DMS 273 (cell line): ENCODE measurements at regions not wholly inside any gene's neighbourhood (a gene's known extent, or its start where the extent isn't known, plus 50 kb on each side); places are given as distances from the start of the nearest gene placed in this dataset.
A peak's percentile ranks its signal among the peaks of the same experiment; 100 is the strongest.

Experiments
- DNase-seq: peaks from one replicate; lab custom pipeline; 2025; ENCODE audit not compliant: unreplicated experiment; lab: John Stamatoyannopoulos, UW

GRCh38 chr1:17877316-17877715, 122.2 kb downstream of the ACTL8 start:
- DNase-seq = no peak

GRCh38 chr1:17877896-17878295, 122.8 kb downstream of the ACTL8 start:
- no peak for DNase-seq

GRCh38 chr1:17878837-17879236, 123.7 kb downstream of the ACTL8 start:
- no peak for DNase-seq

GRCh38 chr1:17880449-17880848, 125.3 kb downstream of the ACTL8 start:
- no peak for DNase-seq

GRCh38 chr1:17881761-17882160, 126.6 kb downstream of the ACTL8 start:
- DNase-seq = peak; percentile 76

- no peak for DNase-seq
Observed at GRCh38 chr1:17883136-17883535, 128.0 kb downstream of the ACTL8 start.

GRCh38 chr1:17883662-17884395, 128.7 kb downstream of the ACTL8 start:
- no peak for DNase-seq

GRCh38 chr1:17885663-17886320, 130.7 kb downstream of the ACTL8 start:
- no peak for DNase-seq

- no peak for DNase-seq
Observed at GRCh38 chr1:17886386-17886785, 131.3 kb downstream of the ACTL8 start.

GRCh38 chr1:17886838-17887441, 131.8 kb downstream of the ACTL8 start:
- no peak for DNase-seq

- DNase-seq = peak; percentile 47
Observed at GRCh38 chr1:17887661-17888371, 132.7 kb downstream of the ACTL8 start.

GRCh38 chr1:17890056-17890814, 135.1 kb downstream of the ACTL8 start:
- DNase-seq = no peak

GRCh38 chr1:17890815-17891191, 135.7 kb downstream of the ACTL8 start:
- DNase-seq = no peak

- no peak for DNase-seq
Observed at GRCh38 chr1:17891205-17892110, 136.3 kb downstream of the ACTL8 start.

GRCh38 chr1:17892225-17892624, 137.1 kb downstream of the ACTL8 start:
- DNase-seq = peak; percentile 63

GRCh38 chr1:17892851-17893250, 137.7 kb downstream of the ACTL8 start:
- no peak for DNase-seq

GRCh38 chr1:17893891-17894631, 138.9 kb downstream of the ACTL8 start:
- DNase-seq = no peak

GRCh38 chr1:17895401-17895800, 140.3 kb downstream of the ACTL8 start:
- DNase-seq = no peak

- DNase-seq = no peak
Observed at GRCh38 chr1:17895986-17896385, 140.9 kb downstream of the ACTL8 start.
